A549 (cell line): ENCODE measurements at regions not wholly inside any gene's neighbourhood (a gene's known extent, or its start where the extent isn't known, plus 50 kb on each side); places are given as distances from the start of the nearest gene placed in this dataset.

Experiments used
- BHLHE40 ChIP-seq: IDR thresholded peaks from 2 replicates; pipeline ENCODE4 v1.6.1; 2012; ENCODE audit warnings: low read depth, low read length, inconsistent platforms
- CEBPB ChIP-seq, 2 experiments: fragments of >200 bp in 1 of 2; sonication (Bioruptor Twin) in 1 of 2; formaldehyde crosslinking in 1 of 2; IDR thresholded peaks; 2 replicates each; pipeline ENCODE4 v1.6.1; 2012 to 2016
- CTCF ChIP-seq: fragments of >200 bp; sonication (Bioruptor Twin); formaldehyde crosslinking; IDR thresholded peaks from 3 replicates; pipeline ENCODE4 v1.5.1; 2016
- ESRRA ChIP-seq: fragments of 150-350 bp; IDR thresholded peaks from 2 replicates; pipeline ENCODE4 v1.6.1; 2014; ENCODE audit warnings: mild to moderate bottlenecking, low read length, borderline replicate concordance
- HDAC2 ChIP-seq: fragments of 200-600 bp; sonication (generic); IDR thresholded peaks from 2 replicates; pipeline ENCODE4 v1.6.1; 2016
- PHF8 ChIP-seq: fragments of 200-600 bp; sonication (generic); IDR thresholded peaks from 2 replicates; pipeline ENCODE4 v1.6.1; 2016; ENCODE audit warnings: low read depth, mild to moderate bottlenecking, antibody characterized with exemption, moderate library complexity, borderline replicate concordance
- POLR2A ChIP-seq: IDR thresholded peaks from 2 replicates; pipeline ENCODE4 v1.6.1; 2012; ENCODE audit warnings: mild to moderate bottlenecking, low read length
- RAD21 ChIP-seq, 2 experiments: fragments of >200 bp in 1 of 2; sonication (Bioruptor Twin) in 1 of 2; formaldehyde crosslinking in 1 of 2; IDR thresholded peaks in 1 of 2; conservative IDR thresholded peaks in 1 of 2; 2 replicates in 1 of 2; 3 replicates in 1 of 2; pipeline ENCODE4 v1.6.1; 2012 to 2018; ENCODE audit warnings: inconsistent platforms in 1 of 2
- RCOR1 ChIP-seq: fragments of 150-350 bp; IDR thresholded peaks from 2 replicates; pipeline ENCODE4 v1.6.1; 2014; ENCODE audit warnings: antibody characterized with exemption, low read length, low read depth
- ZC3H11A ChIP-seq: fragments of 450-650 bp; IDR thresholded peaks from 2 replicates; pipeline ENCODE4 v1.6.1; 2014; ENCODE audit warnings: antibody characterized with exemption, mild to moderate bottlenecking

- TF ChIP-seq ZC3H11A (no peak), RAD21 (conservative IDR thresholded peaks at IDR 0.05 in 1 of 2, IDR thresholded peaks at IDR 0.05 in 1 of 2) (no peak), CTCF (no peak), ESRRA (no peak), CEBPB (IDR thresholded peaks at IDR 0.05) (no peak), HDAC2 (no peak), POLR2A (no peak), PHF8 (no peak), RCOR1 (no peak), BHLHE40 (no peak)
These were observed 221.8 kb upstream of the CDH5 start for GRCh38 chr16:66144641-66145040.
